GM21390 (cell line): ENCODE measurements at regions not wholly inside any gene's neighbourhood (a gene's known extent, or its start where the extent isn't known, plus 50 kb on each side); places are given as distances from the start of the nearest gene placed in this dataset.

Source experiments
- ATAC-seq: cut with Tn5 transposase; IDR thresholded peaks from one replicate; pipeline ENCODE4 v1.9.1; 2021; ENCODE audit not compliant: unreplicated experiment

DNA sequence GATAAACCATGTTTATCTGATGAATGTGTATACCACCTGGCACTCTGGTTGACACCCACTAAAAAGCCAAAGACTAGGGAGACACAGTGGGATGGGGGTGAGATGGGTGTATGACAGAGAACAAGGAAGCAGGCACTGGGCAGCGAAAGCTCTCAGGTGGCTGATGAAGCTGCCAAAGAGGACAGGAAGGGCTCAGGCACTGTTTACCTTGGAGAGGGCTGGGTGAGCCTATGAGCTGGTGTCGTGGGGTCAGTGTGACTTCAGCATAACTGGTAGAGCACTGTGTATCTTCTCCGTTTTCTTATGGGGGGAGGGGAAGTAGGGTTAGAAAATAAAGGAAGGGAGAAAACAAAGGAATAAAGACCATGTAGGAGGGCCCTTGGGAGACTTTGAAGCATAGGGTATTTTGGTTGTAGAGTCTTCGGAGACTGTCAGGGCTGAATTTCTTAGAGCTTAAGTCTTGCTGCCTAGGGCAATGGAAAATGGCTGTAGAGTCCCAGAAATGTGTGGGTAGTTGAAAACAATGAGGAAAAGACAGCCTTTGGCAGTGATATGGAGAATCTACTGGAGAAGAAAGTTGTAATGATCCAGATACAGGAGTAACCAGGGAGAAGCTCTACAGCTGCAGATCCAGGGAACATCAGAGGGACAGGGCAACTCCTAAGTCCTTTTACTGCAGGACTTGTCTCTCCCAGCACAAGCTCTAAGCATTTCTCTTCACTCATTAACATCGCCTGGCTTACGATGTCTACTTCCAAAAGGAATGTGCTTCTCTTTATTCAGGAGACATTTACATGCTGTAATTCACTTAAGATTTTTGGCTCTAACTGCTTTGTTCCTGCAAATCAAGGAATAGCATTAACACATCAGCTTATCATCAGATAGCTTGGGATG, 120.0 kb downstream of the AQP4 start:
- ATAC-seq = no peak

- no peak for ATAC-seq
Observed at GRCh38 chr18:26741758-26742157, 123.7 kb downstream of the AQP4 start.

DNA sequence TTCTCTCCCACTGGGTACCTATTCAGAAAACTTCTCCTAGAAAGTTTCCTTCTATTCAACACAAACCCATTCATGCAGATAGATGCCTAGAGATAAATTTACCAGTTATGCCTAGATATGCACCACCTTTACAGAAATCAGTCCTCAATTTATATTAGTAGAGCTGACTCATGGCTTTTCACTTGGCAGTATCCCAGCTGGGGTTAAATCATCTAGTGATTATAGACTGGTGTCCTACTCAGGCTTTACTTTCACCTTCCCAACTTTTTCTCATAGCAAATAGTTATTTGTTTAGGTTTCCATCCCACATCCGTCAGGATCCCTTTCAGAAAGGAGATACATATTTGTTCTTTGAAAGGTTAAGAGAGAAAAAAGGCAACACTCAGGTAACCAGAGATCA, 124.5 kb downstream of the AQP4 start:
- ATAC-seq = no peak

GRCh38 chr18:26740396-26740795, 125.1 kb downstream of the AQP4 start:
- no peak for ATAC-seq

GRCh38 chr18:26738706-26739105, 126.8 kb downstream of the AQP4 start:
- ATAC-seq = no peak

DNA sequence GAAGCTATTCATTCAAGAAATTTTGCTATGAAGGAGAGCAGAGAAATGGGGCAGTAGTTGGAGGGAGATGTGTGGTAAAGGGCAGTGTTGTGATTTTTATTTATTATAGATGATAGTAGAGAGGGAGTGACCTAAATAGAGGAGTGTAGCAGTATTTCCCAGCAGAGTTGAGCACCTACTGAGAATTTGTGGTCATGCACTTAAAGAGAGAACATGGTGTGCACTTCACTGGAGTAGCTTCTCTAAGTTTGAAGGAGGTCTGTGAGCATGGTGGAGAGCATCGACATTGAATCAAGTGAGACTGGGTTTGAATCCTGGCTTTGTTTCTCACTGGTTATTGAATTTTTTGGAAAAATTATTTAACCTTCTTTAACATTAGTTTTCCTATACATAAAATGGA, 129.2 kb downstream of the AQP4 start:
- ATAC-seq = no peak

- no peak for ATAC-seq
Observed at GRCh38 chr18:26734760-26735159, 130.7 kb downstream of the AQP4 start.

DNA sequence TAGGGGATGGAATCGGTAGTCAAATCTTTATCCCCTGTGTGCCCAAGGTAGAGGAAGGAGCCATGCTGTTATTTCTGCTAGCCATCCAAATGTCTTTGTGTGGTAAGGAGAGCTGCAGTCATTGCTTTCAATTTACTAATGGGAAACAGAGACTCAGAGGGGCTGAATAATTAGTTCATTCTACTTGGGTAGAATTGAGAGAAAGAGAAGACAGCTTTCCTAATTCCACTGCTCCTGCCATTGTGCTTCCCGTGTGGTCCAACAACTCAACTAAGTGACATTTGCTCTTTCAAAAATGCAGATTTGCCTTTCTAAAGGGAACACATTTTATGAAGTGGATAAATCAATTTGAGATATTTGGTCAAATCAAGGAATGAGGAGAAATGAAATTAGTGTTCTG, 136.1 kb downstream of the AQP4 start:
- ATAC-seq = no peak

DNA sequence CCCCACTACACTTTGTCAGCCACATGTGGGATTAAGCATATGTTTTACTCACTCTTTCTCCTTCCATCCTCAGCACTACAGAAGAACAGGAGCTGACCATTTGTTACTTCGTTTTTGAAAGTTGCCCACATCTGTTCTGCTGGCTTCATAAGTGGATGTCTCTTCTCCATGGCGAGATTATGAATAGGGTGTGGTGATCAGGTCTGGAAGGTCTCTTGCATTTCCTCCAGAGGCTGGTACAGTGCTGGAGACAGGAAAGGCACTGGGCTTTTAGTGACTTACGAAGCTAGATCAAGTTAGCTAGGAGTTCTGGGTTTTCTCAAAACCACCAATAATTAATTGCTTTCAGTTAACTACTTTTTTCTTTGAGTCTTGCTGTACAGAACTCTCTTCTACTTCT, 136.5 kb downstream of the AQP4 start:
- ATAC-seq = no peak

GRCh38 chr18:26723981-26724380, 141.5 kb downstream of the AQP4 start:
- no peak for ATAC-seq

DNA sequence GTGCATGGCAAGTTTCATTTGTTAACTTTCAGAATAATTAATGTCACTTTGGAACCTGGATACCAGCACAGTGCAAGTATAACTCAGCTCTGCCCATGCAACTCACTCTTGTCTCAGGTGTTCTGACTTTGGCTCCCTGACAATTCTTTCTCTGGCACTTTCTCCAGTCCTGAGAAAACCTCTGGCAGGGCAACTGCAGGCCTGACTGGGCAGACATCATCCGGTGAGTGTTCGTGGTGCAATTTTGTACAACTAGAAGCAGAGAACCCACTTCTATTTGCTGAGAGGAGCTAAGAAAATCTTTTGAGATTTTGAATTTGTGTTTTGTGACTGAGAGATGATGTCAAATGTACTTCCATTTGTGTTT, 143.0 kb downstream of the AQP4 start:
- no peak for ATAC-seq

DNA sequence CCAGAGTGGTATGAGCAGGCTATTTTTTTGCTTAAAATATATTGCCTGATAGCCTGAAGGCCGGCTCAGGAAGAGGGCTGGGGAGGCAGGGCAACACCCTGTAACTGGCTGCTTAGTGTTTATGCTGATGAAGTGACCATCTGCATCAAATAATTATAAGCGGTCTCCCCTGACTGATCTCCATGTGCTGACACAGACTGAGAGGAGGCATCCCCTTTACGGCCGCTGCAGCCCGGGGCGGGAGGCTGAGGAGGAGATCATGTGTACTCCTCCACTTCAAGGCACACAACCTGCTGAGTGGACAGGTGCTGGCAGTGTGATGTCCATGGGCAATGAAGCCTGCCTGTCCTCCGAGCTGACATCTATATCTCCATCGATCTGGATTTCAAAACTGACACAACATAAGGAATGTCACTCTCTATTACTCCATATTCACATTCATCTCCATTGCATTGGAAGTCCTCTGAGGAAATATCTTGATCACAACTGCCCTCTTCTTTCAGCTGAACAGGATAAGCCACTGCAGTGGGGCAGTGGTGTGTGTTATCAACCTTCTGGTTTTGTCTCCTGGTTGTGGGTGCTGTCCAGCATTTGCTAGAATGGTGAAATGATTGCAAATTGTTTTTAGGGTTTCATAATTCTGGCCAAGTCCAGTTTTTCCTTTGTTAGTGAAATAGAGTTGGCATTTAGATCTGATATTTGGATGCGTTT, 143.5 kb downstream of the AQP4 start:
- ATAC-seq = no peak

DNA sequence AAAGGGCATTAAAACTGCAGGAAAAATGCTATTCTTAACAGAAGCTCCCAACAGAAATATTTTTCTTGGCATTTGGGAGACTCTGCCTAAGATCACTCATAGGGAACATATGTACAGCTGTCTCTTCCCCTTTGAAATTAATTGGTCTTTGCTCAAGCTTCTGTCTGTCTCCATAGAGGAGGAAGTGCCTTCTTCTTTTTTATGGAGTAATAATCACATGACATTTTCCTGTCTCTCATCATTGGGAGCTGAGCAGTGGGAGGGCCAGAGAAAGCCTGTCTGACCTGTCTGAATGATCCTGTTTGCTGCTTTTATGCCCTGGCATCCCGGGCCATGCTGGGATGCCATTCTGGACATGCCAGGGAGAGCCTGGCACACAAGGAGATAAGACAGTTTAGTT, 145.6 kb downstream of the AQP4 start:
- ATAC-seq = no peak

- ATAC-seq = no peak
Observed at GRCh38 chr18:26717123-26717719, 148.3 kb downstream of the AQP4 start.

DNA sequence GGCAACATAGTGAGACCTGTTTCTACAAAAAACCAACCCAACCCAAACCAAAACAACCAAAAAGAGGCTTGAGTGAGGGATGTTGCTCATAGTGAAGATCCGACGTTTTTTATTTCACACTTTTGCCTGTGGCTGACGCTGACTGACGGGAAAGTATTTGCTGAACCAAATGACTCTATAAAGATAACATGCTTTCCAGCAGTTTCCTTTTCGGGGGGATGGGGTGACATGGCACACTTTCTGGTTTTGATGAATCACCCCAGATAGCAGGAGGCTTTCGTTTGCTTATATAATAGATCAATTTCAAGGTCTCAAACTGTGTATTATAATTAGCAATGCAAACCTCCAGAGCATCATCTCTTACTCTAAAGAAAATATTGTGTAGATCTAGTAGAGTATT, 150.8 kb downstream of the AQP4 start:
- no peak for ATAC-seq

- no peak for ATAC-seq
Observed at GRCh38 chr18:26711756-26712155, 153.8 kb downstream of the AQP4 start.

DNA sequence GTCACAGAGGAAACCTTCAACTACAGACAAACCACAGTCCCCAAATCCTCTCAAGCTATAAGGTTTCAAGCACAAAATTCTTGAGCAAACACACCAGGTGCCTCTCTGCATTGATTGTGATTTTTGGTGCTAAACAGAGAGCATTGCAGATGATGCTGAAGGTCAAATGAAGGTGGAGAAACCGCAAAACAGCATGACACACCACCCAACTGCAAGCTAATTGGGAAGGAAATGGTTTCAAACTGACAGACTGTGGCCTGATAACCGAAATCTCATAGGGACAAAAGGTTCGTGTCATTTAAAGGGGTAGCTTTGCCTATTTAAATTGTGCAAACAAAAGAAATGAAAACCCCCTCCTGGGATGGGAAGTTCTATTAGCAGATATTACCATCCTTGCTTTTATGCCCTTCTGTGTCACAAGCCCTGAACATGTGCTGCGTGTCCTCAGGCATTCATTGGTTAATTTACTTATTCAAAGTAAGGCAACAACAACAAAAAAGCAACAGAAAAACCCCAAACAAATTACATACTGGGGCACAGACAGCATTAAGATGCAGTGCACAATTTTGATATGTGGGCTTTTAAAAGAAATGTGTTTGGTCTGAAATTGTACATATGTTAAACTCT, 154.9 kb downstream of the AQP4 start:
- ATAC-seq = peak; percentile 77

DNA sequence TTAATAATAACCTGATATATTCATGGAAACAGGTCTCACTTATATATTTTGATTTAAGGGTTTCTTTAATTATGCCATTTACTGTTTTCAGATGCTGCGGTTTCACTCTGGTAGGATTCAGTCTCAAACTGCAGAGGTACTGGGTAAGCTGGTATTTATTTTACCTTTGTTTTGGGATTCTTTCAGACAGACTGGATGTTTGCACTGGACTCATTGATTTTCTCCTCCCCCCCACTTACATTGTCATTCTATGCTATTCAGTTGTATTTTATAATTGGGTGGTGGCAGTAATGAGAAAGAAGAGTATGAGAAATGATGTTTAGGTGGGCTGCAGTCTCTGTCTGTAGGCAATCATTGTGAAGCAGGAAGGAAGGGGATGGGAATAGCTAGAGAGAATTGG, 155.6 kb downstream of the AQP4 start:
- no peak for ATAC-seq

GRCh38 chr18:26708806-26709716, 156.4 kb downstream of the AQP4 start:
- no peak for ATAC-seq

DNA sequence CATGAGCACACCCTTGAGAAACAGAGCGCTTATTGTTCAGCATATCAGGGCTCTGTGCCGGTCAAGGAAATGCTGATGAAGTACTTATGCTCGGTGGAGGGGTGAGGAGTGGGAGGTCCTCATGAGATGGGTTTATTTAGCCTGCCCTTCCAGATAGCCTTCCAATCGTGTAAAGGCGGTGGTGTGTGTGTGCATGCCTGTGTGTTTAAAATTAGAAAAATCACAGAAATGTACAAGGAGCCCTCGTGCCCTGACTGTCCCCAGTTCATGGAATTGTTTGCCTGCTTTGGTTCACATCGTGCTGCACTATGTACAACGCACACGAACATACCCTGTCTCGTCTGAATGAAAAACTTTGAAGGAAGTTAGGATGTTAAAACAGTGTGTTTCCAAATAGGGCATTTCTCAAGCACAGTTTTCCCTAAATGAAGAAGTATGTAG, 158.6 kb downstream of the AQP4 start:
- no peak for ATAC-seq

- ATAC-seq = no peak
Observed at GRCh38 chr18:26705757-26706156, 157.4 kb upstream of the KCTD1 start.
